ENCODE measurements at regions not wholly inside any gene's neighbourhood (a gene's known extent, or its start where the extent isn't known, plus 50 kb on each side); places are given as distances from the start of the nearest gene placed in this dataset.
"Not testable (repeated sequence)": the region's sequence is repeated elsewhere in the genome, so short reads cannot be mapped to it uniquely, and the experiment has no call there.

- no peak for DNase-seq
- intact Hi-C loops (cut with DNase I): no loop called here
These were observed 1644.1 kb upstream of the FLRT2 start for GRCh38 chr14:83885837-83886293.

GRCh38 chr14:83887866-83888265 is 1642.1 kb upstream of the FLRT2 start:
- DNase-seq: no peak
- intact Hi-C loops (cut with DNase I): no loop called here

- no peak for DNase-seq
- intact Hi-C loops (cut with DNase I): no loop called here
These were observed 1636.5 kb upstream of the FLRT2 start for GRCh38 chr14:83893447-83893846.

- intact Hi-C loops (cut with DNase I): no loop called here
- no peak for DNase-seq
These were observed 1635.4 kb upstream of the FLRT2 start for GRCh38 chr14:83894568-83894967.

GRCh38 chr14:83898558-83898957 is 1631.4 kb upstream of the FLRT2 start:
- intact Hi-C loops (cut with DNase I); DNase-seq: not testable (repeated sequence)

- intact Hi-C loops (cut with DNase I): no loop called here
- DNase-seq: no peak
These were observed 1630.2 kb upstream of the FLRT2 start for GRCh38 chr14:83899706-83900105.

- intact Hi-C loops (cut with DNase I): no loop called here
- no peak for DNase-seq
These were observed 1624.8 kb upstream of the FLRT2 start for GRCh38 chr14:83905157-83905556.

GRCh38 chr14:83908419-83908818 is 1621.5 kb upstream of the FLRT2 start:
- DNase-seq: no peak
- intact Hi-C loops (cut with DNase I): no loop called here

GRCh38 chr14:83909507-83909906 is 1620.4 kb upstream of the FLRT2 start:
- DNase-seq: no peak
- intact Hi-C loops (cut with DNase I): no loop called here

GRCh38 chr14:83912032-83912642 is 1617.8 kb upstream of the FLRT2 start:
- intact Hi-C loops (cut with DNase I): no loop called here
- DNase-seq: no peak

- intact Hi-C loops (cut with DNase I): no loop called here
- no peak for DNase-seq
These were observed 1616.5 kb upstream of the FLRT2 start for GRCh38 chr14:83913476-83913875.

GRCh38 chr14:83918546-83918945 is 1611.4 kb upstream of the FLRT2 start:
- DNase-seq: no peak
- intact Hi-C loops (cut with DNase I): no loop called here

- intact Hi-C loops (cut with DNase I): not testable (repeated sequence)
These were observed 1610.3 kb upstream of the FLRT2 start for GRCh38 chr14:83919675-83920074.

GRCh38 chr14:83923842-83924241 is 1606.1 kb upstream of the FLRT2 start:
- no peak for DNase-seq
- intact Hi-C loops (cut with DNase I): no loop called here

More at GRCh38 chr14:83919675-83920074, 1610.3 kb upstream of the FLRT2 start:
- DNase-seq: peak in 1 of 10 donors; percentile 52

- intact Hi-C loops (cut with DNase I): no loop called here
- DNase-seq: peak in 1 of 10 donors; percentile 60
These were observed 1605.7 kb upstream of the FLRT2 start for GRCh38 chr14:83924259-83924658.

- DNase-seq: no peak
- intact Hi-C loops (cut with DNase I): no loop called here
These were observed 1589.7 kb upstream of the FLRT2 start for GRCh38 chr14:83940253-83940652.

GRCh38 chr14:83958359-83958758 is 1571.6 kb upstream of the FLRT2 start:
- DNase-seq: no peak
- intact Hi-C loops (cut with DNase I): no loop called here

GRCh38 chr14:83960832-83961512 is 1569.0 kb upstream of the FLRT2 start:
- intact Hi-C loops (cut with DNase I): no loop called here
- no peak for DNase-seq

- DNase-seq: peak in 1 of 10 donors; percentile 65
- intact Hi-C loops (cut with DNase I): no loop called here
These were observed 1559.9 kb upstream of the FLRT2 start for GRCh38 chr14:83969998-83970397.

- DNase-seq: no peak
- intact Hi-C loops (cut with DNase I): no loop called here
These were observed 1557.3 kb upstream of the FLRT2 start for GRCh38 chr14:83972631-83973030.

- intact Hi-C loops (cut with DNase I): no loop called here
- no peak for DNase-seq
These were observed 1555.2 kb upstream of the FLRT2 start for GRCh38 chr14:83974647-83975163.

GRCh38 chr14:83975435-83975834 is 1554.5 kb upstream of the FLRT2 start:
- intact Hi-C loops (cut with DNase I): no loop called here
- DNase-seq: no peak

Data from posterior cingulate gyrus (tissue), 11 donors.